ENCODE measurements at regions not wholly inside any gene's neighbourhood (a gene's known extent, or its start where the extent isn't known, plus 50 kb on each side); places are given as distances from the start of the nearest gene placed in this dataset.
A peak's percentile ranks its signal among the peaks of the same experiment; 100 is the strongest.

- no peak for DNase-seq (ENCODE audit: low read depth in 2 of 2)
These were observed 51.0 kb upstream of the L3MBTL3 start for GRCh38 chr6:129967427-129967826.

GRCh38 chr6:129966125-129966524, 52.3 kb upstream of the L3MBTL3 start:
- DNase-seq (ENCODE audit: low read depth in 2 of 2): no peak

- no peak for DNase-seq (ENCODE audit: low read depth in 2 of 2)
These were observed 53.3 kb upstream of the L3MBTL3 start for GRCh38 chr6:129965096-129965495.

DNA sequence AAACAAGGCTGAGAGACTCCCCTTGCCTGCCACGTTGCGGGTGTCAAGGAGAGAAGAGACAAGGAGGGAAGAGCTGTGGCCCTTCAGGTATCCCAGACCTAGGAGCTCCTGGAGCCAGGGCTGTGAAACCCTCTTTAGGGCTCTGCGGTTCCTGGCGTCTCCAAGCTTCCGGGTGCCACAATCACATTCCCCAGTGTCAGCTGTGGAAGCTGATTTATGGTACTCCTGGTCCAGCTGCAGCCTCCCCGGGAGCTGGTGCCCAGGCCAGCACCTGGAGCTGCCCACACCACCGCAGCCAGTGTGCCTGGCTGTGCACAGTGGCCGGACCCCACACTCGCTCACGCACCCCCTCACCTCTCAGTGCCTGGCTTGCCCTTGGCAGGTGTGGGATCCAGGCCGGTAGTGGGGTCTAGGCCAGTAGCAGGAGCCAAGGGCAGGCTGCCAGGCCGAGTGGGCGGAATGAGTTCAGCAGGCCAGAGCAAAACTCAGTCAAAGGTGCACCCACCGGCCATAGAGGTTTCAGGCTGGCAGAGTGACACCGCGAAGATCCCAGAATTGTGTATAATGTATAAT, 58.9 kb upstream of the L3MBTL3 start:
- no peak for DNase-seq (ENCODE audit: low read depth in 2 of 2)

DNA sequence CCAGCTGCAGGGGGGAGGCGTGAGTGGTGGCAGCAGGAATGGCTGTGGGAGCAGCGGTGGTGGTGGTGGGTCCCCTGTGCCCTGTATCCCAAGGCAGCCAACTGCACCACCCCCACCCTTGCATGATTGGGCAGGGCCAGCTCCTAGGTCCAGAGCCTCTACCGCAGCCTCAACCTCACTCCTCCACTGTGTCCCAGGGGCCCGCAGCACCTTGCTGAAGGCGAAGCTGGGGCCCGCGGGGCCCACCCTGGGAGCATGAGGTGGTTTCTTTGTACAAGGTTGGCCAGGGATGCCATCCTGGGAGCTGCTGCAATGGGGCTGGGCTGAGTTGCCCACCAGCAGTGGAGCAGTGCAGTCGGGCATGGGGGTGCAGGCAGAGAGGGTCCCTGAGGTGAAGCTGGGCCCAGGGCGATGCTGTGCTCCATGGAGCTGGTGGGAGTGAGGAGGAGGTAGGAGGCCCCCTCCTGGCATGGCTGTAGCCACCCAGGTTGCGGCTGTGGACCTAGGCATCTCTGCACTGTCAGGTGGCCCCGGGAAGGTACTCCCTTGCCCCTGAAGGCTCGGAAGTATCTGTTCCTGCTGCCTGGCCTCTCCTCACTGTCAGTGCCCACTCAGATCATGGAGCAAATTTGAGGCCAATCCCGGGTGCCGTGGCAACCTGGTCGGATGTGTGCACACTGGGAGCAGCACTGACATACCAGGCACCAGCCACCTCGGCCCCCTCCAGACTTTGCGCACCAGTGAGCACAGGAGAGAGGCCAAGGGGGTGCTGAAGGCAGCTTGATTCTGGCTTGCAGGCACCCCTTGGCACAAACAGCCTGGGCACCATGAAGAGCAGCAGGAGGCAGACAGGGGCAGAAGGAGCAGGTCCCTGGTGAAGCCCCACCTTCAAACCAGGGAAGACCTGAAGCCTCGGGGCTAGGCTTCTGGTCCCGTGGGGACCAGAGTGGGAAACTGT, 60.2 kb upstream of the L3MBTL3 start:
- DNase-seq (ENCODE audit: low read depth in 2 of 2): no peak

DNA sequence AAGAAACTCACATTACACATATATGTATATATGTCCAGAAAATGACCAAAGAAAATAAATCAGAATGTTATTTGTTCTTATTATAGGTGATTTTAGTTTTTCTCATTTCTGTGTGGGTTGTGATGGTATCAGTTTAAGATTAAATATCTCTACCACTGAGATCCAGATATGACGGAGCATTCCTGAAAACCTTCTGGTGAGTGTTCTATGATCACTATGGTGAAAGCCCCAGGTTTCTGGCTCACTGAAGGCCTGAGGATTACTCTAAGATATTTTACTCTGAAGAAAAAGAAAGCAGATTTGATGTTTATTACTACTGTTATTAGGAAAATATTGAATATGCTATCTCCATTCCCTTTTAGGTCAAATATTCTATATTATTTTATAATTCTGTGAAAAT, 62.8 kb upstream of the L3MBTL3 start:
- no peak for DNase-seq (ENCODE audit: low read depth in 2 of 2)

DNA sequence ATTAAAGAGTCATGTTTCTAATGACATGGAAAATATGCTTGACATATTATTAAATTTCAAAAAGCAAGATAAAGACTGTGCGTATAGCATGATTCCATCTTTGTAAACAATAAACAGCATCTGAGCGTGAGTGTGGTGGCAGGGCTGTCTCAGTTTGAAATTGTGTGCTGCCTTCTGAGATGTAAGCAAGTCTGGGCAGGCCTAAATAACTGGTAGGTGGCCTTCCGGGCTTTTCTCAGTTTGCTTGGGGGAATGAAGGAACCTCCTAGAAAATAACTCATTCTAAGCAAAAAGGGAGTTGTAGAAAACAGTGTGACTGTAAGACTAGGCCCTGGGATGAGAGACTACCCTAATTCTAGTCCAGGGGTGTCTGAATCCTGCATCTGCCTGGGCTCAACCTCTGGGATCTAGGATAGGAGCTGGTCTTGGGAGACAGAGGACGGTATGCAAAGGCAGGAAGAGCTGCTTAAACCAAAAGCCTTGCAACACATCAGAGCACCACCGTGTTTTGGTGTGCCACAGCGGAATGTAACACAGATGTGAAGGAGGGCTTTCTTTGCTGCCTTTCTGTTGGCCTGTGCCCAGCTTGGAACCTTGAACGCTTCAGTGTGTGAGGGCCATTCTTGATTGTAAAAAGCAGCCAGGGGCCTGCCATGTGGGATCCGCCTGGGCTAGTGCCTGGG, 63.5 kb upstream of the L3MBTL3 start:
- DNase-seq (ENCODE audit: low read depth in 2 of 2): no peak

DNA sequence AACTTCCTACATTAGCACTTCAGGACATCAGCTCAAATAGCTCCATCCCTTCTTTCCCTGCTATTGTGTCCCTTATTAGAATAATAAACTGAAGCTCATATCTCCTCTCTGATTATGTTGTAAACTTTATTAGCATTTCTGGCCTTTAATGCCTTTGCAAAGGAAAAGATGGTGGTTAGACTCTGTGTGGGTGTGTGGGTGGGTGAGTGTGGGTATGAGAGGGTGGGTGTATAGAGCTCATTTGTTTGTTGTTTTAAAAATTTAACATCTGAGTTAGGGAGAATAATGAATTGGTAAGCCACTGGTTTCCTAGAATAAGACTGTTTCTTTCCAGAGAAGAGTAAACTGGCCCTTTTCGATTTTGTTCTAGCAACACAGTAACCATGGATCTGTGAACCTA, 70.6 kb upstream of the L3MBTL3 start:
- no peak for DNase-seq (ENCODE audit: low read depth in 2 of 2)

DNA sequence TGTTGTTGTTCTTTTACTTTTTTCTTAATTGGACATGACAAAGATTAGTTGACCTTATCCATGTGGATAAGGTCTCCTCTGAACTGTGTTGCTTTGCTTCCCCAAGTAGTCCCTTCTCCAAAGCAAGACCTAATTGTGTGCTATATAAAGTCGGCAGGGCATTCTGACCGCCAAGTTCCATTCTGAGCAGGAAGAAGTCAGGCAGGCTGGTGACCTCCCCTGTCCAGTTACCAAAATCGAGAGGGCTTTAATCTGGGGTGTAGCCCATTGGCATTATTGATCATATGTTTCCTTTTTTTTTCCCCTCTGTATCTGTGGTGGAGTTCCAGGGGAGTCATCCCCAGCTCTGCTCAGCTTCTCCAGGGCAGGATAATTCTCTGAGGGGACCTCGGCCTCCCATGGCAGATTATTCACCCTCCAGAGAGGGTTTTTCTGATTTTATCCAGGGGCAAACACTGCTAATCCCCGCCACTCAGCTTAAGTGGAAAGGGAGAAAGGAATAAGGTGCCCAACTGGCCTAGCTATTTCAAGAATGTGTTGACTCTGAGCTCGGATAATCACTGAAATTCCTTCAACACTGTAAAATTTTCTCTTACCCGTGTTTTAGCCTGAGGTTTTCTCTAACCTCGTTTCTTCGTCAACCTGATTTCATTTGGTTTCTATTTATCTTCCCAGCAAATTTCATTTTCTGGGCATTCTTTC, 71.8 kb upstream of the L3MBTL3 start:
- DNase-seq (ENCODE audit: low read depth in 2 of 2): no peak

GRCh38 chr6:129943637-129944271, 74.6 kb upstream of the L3MBTL3 start:
- DNase-seq (ENCODE audit: low read depth in 2 of 2): no peak

- DNase-seq (ENCODE audit: low read depth in 2 of 2): no peak
These were observed 77.8 kb upstream of the L3MBTL3 start for GRCh38 chr6:129940454-129941195.

DNA sequence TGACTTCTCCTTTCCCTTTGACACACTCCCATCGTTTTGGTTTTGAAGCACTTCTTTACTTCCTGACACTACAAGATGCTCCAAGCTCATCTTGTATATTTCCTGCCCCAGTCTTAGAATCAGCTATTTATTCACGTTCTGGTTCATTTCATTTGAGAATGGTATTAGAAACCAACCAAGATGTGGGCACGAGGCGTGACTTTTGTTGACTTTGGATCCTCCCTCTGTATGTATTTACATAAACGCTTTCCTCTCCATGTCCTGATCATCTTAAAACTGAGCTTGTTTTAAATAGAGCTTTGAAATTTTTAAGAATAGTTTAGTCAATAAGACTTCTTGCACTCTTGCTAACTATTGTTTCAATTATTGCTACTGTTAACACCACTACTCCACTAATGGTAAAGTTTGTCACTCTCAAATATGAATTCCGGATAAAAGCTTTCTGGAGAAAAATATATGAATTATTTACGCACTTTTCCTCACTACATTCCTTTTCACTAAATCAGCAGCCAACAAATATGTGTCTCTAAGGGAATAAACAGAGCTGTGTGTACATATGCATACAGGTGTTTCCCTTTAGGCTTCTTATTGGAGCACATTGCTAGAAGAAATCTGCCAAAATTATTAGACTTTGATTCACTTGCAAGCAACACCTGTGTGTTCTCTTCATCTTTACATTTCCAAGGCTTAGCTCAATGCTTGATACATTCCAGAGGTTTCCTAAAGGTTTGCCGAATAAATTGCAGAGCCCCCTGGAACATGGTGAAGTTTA, 77.3 kb upstream of the TMEM244 start:
- DNase-seq (ENCODE audit: low read depth in 2 of 2): no peak

DNA sequence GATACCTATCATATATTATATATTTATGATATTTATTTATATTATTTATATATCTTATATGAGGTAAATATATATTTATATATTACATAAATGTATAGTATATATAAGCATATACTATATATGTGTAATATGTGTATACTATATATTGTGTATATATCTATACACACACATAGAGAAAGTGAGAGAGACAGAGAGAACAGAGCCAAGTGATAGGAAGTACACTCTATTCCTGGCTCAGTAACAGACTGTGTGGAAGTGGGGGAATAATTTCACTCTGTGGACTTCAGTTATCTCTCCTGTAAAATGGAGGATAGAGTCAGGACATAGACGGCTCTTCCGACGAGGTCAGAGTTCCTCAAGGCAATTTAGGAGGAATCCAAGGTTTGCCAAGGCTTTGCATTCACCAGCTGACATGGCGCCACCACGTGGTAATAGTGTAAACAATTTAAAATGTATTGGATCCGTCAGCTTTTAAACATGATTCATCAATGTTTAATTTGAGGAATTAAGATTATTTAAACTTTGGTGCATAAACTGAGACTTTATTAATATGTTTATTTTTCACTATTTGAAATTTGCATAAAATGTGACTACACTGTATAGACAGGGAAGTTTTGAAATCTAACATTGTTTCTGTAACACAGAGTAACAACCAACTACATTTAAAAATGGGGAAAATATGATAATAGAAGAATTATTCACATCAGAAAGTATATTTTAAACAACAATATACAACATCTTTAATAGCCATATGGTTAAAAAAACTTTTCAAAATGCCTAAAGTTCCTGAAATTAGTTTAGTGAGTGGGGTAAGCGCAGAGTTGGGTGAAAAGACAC, 75.4 kb upstream of the TMEM244 start:
- DNase-seq (ENCODE audit: low read depth in 2 of 2): peak in 1 of 2 donors; percentile 19

GRCh38 chr6:129932321-129932720, 71.2 kb upstream of the TMEM244 start:
- DNase-seq (ENCODE audit: low read depth in 2 of 2): no peak

GRCh38 chr6:129929433-129929832, 68.3 kb upstream of the TMEM244 start:
- DNase-seq (ENCODE audit: low read depth in 2 of 2): no peak

DNA sequence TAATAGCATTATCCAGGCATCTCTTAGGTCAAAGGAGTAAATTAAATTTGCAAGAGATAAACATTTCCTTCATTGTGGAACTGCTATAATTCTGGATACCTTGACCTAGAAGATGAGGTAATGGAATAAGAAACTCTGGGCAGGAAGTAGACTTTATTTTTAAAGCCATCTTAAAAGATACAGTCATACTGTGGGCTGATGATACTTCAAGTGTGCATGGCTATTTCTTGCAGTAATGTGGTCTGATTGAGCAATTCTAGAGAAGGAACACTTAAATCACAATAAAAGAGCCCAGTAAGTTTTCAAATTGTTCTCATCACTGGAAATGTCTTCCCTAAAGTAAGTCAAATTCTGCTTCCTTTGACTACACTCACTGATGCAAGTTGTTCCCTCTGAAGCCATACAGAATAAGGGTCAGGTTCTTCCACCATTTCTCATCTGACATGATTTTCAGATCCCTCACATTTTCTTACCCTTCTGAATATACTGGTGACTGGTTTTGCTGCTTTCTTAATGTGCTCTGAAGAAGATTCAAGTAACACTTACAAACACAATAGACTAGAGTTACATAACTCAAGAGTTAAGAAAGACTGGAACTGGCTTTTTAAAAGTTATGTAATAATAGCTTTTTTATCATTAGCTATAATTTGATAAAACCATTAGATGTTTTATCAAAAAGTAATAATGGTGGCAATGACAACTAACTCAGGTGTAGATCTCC, 62.6 kb upstream of the TMEM244 start:
- DNase-seq (ENCODE audit: low read depth in 2 of 2): no peak

GRCh38 chr6:129921169-129921817, 60.2 kb upstream of the TMEM244 start:
- DNase-seq (ENCODE audit: low read depth in 2 of 2): no peak

All from stimulated activated CD4-positive, alpha-beta T cell treated with anti-CD3 and anti-CD28 coated beads, Interleukin-15, amount 100 ng/mL, for 48 hours (primary cell).